HG03558 (cell line): ENCODE measurements at regions not wholly inside any gene's neighbourhood (a gene's known extent, or its start where the extent isn't known, plus 50 kb on each side); places are given as distances from the start of the nearest gene placed in this dataset.

Experiments used
- ATAC-seq: cut with Tn5 transposase; IDR thresholded peaks from one replicate; pipeline ENCODE4 v1.9.1; 2021; ENCODE audit warnings: moderate number of reproducible peaks; ENCODE audit not compliant: unreplicated experiment; ENCODE audit errors: extremely low read depth

GRCh38 chr13:67372868-67373464 lies 142.8 kb upstream of the PCDH9 start:
- no peak for ATAC-seq

- no peak for ATAC-seq
These were observed 139.9 kb upstream of the PCDH9 start for GRCh38 chr13:67369895-67370660.

- no peak for ATAC-seq
These were observed 137.3 kb upstream of the PCDH9 start for GRCh38 chr13:67367399-67367798.

- ATAC-seq, result no peak
These were observed 136.4 kb upstream of the PCDH9 start for GRCh38 chr13:67366533-67366932.

- ATAC-seq, result no peak
These were observed 125.8 kb upstream of the PCDH9 start for GRCh38 chr13:67355812-67356476.

GRCh38 chr13:67353941-67354340 lies 123.8 kb upstream of the PCDH9 start:
- no peak for ATAC-seq

GRCh38 chr13:67353031-67353430 lies 122.9 kb upstream of the PCDH9 start:
- ATAC-seq, result no peak

- ATAC-seq, result no peak
These were observed 121.8 kb upstream of the PCDH9 start for GRCh38 chr13:67351909-67352308.

GRCh38 chr13:67351114-67351513 lies 121.0 kb upstream of the PCDH9 start:
- ATAC-seq, result no peak

GRCh38 chr13:67343777-67344176 lies 113.6 kb upstream of the PCDH9 start:
- ATAC-seq, result no peak

GRCh38 chr13:67341406-67341805 lies 111.3 kb upstream of the PCDH9 start:
- no peak for ATAC-seq

- no peak for ATAC-seq
These were observed 100.0 kb upstream of the PCDH9 start for GRCh38 chr13:67330149-67330548.

GRCh38 chr13:67328895-67329294 lies 98.8 kb upstream of the PCDH9 start:
- no peak for ATAC-seq

GRCh38 chr13:67318860-67319259 lies 88.7 kb upstream of the PCDH9 start:
- no peak for ATAC-seq

- ATAC-seq, result no peak
These were observed 88.3 kb upstream of the PCDH9 start for GRCh38 chr13:67318398-67318797.

- no peak for ATAC-seq
These were observed 84.3 kb upstream of the PCDH9 start for GRCh38 chr13:67314405-67314804.

GRCh38 chr13:67308004-67308772 lies 78.1 kb upstream of the PCDH9 start:
- ATAC-seq, result no peak

- ATAC-seq, result no peak
These were observed 76.6 kb upstream of the PCDH9 start for GRCh38 chr13:67306742-67307141.

- ATAC-seq, result no peak
These were observed 73.7 kb upstream of the PCDH9 start for GRCh38 chr13:67303661-67304333.

GRCh38 chr13:67299751-67300150 lies 69.6 kb upstream of the PCDH9 start:
- no peak for ATAC-seq
